SK-N-SH (cell line): ENCODE measurements at regions not wholly inside any gene's neighbourhood (a gene's known extent, or its start where the extent isn't known, plus 50 kb on each side); places are given as distances from the start of the nearest gene placed in this dataset.

Experiments
- CTCF ChIA-PET: fragments of 300-600, 350-600 bp; formaldehyde crosslinking; extraction: SDS; loops from one replicate; lab custom pipeline; 2021; lab: Yijun Ruan, JAX
- POLR2A ChIA-PET: fragments of 350-600 bp; sonication (Branson Sonifier 250); formaldehyde crosslinking; extraction: SDS; loops from one replicate; lab custom pipeline; 2020; ENCODE audit warnings: antibody characterized with exemption, inconsistent platforms; lab: Yijun Ruan, JAX
- DNase-seq: peaks from one replicate; pipeline ENCODE4 v3.0.0; 2012
- H2AFZ ChIP-seq: fragments of 200-600 bp; sonication (generic); 2 replicates; pipeline ENCODE4 v1.8.1; 2016; ENCODE audit warnings: antibody characterized with exemption, mild to moderate bottlenecking, low read depth
- H3F3A ChIP-seq: fragments of 200-600 bp; sonication (generic); replicated peaks from 2 replicates; pipeline ENCODE3; 2016; ENCODE audit warnings: antibody characterized with exemption, mild to moderate bottlenecking; ENCODE audit not compliant: insufficient read depth
- H3K27ac ChIP-seq, 2 experiments: fragments of 200-500 bp in 1 of 2; fragments of 200-600 bp in 1 of 2; sonication (Bioruptor generic) in 1 of 2; sonication (generic), shearing (Covaris generic) in 1 of 2; 2 replicates each; pipeline versions ENCODE4 v1.5.1 to v1.6.1; 2014 to 2016; ENCODE audit warnings: low read depth in 2 of 2, inconsistent platforms in 1 of 2, low read length in 1 of 2, mild to moderate bottlenecking in 1 of 2, mixed read lengths in 1 of 2
- H3K27me3 ChIP-seq: fragments of 200-600 bp; sonication (generic), shearing (Covaris generic); 2 replicates; pipeline ENCODE4 v1.6.1; 2016; ENCODE audit warnings: mixed run types; ENCODE audit not compliant: insufficient read depth
- H3K36me3 ChIP-seq, 2 experiments: fragments of 200-500 bp in 1 of 2; fragments of 200-600 bp in 1 of 2; sonication (Bioruptor generic) in 1 of 2; sonication (generic) in 1 of 2; replicated peaks in 1 of 2; 2 replicates each; pipeline versions ENCODE3 to v1.5.1; 2014 to 2016; ENCODE audit warnings: low read length in 1 of 2, mild to moderate bottlenecking in 1 of 2; ENCODE audit not compliant: insufficient read depth in 2 of 2, control insufficient read depth in 1 of 2
- H3K4me1 ChIP-seq, 2 experiments: fragments of 200-500 bp in 1 of 2; fragments of 200-600 bp in 1 of 2; sonication (Bioruptor generic) in 1 of 2; sonication (generic), shearing (Covaris generic) in 1 of 2; 2 replicates each; pipeline versions ENCODE4 v1.5.1 to v1.6.1; 2014 to 2016; ENCODE audit warnings: low read depth in 1 of 2, low read length in 1 of 2, mixed run types in 1 of 2; ENCODE audit not compliant: insufficient read depth in 2 of 2, control insufficient read depth in 1 of 2
- H3K4me2 ChIP-seq: fragments of 200-600 bp; sonication (generic), shearing (Covaris generic); 2 replicates; pipeline ENCODE4 v1.6.1; 2017; ENCODE audit warnings: mixed run types
- H3K4me3 ChIP-seq, 2 experiments: fragments of 200-500 bp in 1 of 2; fragments of 200-600 bp in 1 of 2; sonication (Bioruptor generic) in 1 of 2; sonication (generic), shearing (Covaris generic) in 1 of 2; 2 replicates each; pipeline versions ENCODE4 v1.5.1 to v1.8.1; 2014 to 2016; ENCODE audit warnings: low read depth in 2 of 2, inconsistent platforms in 1 of 2, low read length in 1 of 2, mild to moderate bottlenecking in 1 of 2, mixed read lengths in 1 of 2, moderate library complexity in 1 of 2
- H3K79me2 ChIP-seq: fragments of 200-600 bp; sonication (generic); 2 replicates; pipeline ENCODE4 v1.8.1; 2017; ENCODE audit warnings: mild to moderate bottlenecking; ENCODE audit not compliant: insufficient read depth
- H3K9ac ChIP-seq: fragments of 200-600 bp; sonication (generic); 2 replicates; pipeline ENCODE4 v1.6.1; 2017; ENCODE audit warnings: mixed run types
- H3K9me2 ChIP-seq: fragments of 200-600 bp; sonication (generic); 2 replicates; pipeline ENCODE4 v1.6.1; 2017; ENCODE audit warnings: mixed run types
- H3K9me3 ChIP-seq: fragments of 200-600 bp; sonication (generic); 2 replicates; pipeline ENCODE4 v1.6.1; 2017; ENCODE audit warnings: mixed run types, mild to moderate bottlenecking, moderate library complexity
- H4K20me1 ChIP-seq: fragments of 200-600 bp; sonication (generic); 2 replicates; pipeline ENCODE4 v1.6.1; 2017; ENCODE audit warnings: mild to moderate bottlenecking, mixed run types; ENCODE audit not compliant: insufficient read depth
- CHD2 ChIP-seq: fragments of 150-350 bp; IDR thresholded peaks from 2 replicates; pipeline ENCODE4 v1.6.1; 2018; ENCODE audit warnings: low read length; ENCODE audit not compliant: partially characterized antibody
- ELF1 ChIP-seq: IDR thresholded peaks from 2 replicates; pipeline ENCODE4 v1.4.0; 2012
- EP300 ChIP-seq, 2 experiments: IDR thresholded peaks; 2 replicates each; pipeline versions ENCODE4 v1.4.0 to v1.6.1; 2012; ENCODE audit warnings: borderline replicate concordance in 1 of 2, low read depth in 1 of 2, low read length in 1 of 2
- EZH2phosphoT487 ChIP-seq: fragments of 200-600 bp; sonication (generic); IDR thresholded peaks from 2 replicates; pipeline ENCODE4 v1.6.1; 2017; ENCODE audit warnings: low read depth, mixed run types, mild to moderate bottlenecking, antibody characterized with exemption, moderate library complexity, borderline replicate concordance
- FOSL2 ChIP-seq: IDR thresholded peaks from 2 replicates; pipeline ENCODE4 v1.4.0; 2012; ENCODE audit warnings: low read depth, mild to moderate bottlenecking, moderate library complexity, borderline replicate concordance
- FOXJ3 ChIP-seq: sonication (generic); formaldehyde crosslinking; IDR thresholded peaks from 2 replicates; pipeline ENCODE4 v1.5.1; 2020; ENCODE audit warnings: mild to moderate bottlenecking, missing genetic modification reagents
- GABPA ChIP-seq: IDR thresholded peaks from 2 replicates; pipeline ENCODE4 v1.4.0; 2012; ENCODE audit warnings: low read depth, mild to moderate bottlenecking
- GATA2 ChIP-seq: sonication (generic); formaldehyde crosslinking; IDR thresholded peaks from 2 replicates; pipeline ENCODE4 v1.5.0; 2020; ENCODE audit warnings: mild to moderate bottlenecking, missing genetic modification reagents
- MEF2A ChIP-seq: IDR thresholded peaks from 2 replicates; pipeline ENCODE4 v1.4.0; 2012; ENCODE audit warnings: low read depth, borderline replicate concordance
- MXI1 ChIP-seq: IDR thresholded peaks from 2 replicates; pipeline ENCODE4 v1.6.1; 2012; ENCODE audit warnings: mild to moderate bottlenecking, low read depth, low read length, improper control_type of control experiment
- NRF1 ChIP-seq: IDR thresholded peaks from 2 replicates; pipeline ENCODE4 v1.6.1; 2012; ENCODE audit warnings: low read depth, mild to moderate bottlenecking, low read length
- POLR2AphosphoS5 ChIP-seq: IDR thresholded peaks from 2 replicates; pipeline ENCODE4 v1.6.1; 2012; ENCODE audit warnings: low read depth, low read length
- RAD21 ChIP-seq: IDR thresholded peaks from 2 replicates; pipeline ENCODE4 v1.6.1; 2012; ENCODE audit warnings: mild to moderate bottlenecking, low read length
- RCOR1 ChIP-seq: fragments of 150-350 bp; IDR thresholded peaks from 2 replicates; pipeline ENCODE4 v1.6.1; 2017; ENCODE audit warnings: antibody characterized with exemption, low read length
- RFX5 ChIP-seq: IDR thresholded peaks from 2 replicates; pipeline ENCODE4 v1.6.1; 2012; ENCODE audit warnings: mild to moderate bottlenecking, improper control_type of control experiment, low read length
- RXRA ChIP-seq: IDR thresholded peaks from 2 replicates; pipeline ENCODE4 v1.4.0; 2012; ENCODE audit warnings: low read depth, mild to moderate bottlenecking, borderline replicate concordance
- SMC3 ChIP-seq: IDR thresholded peaks from 2 replicates; pipeline ENCODE4 v1.6.1; 2012; ENCODE audit warnings: low read depth, low read length, improper control_type of control experiment
- TAF1 ChIP-seq: IDR thresholded peaks from 2 replicates; pipeline ENCODE4 v1.6.1; 2012; ENCODE audit warnings: low read depth, mild to moderate bottlenecking, low read length, moderate library complexity, borderline replicate concordance
- TCF12 ChIP-seq: IDR thresholded peaks from 2 replicates; pipeline ENCODE4 v1.4.0; 2012
- TEAD4 ChIP-seq: IDR thresholded peaks from 2 replicates; pipeline ENCODE4 v1.4.0; 2012; ENCODE audit warnings: mild to moderate bottlenecking, borderline replicate concordance; ENCODE audit not compliant: insufficient read depth
- WGBS: methylation state at CpG from one replicate; pipeline ENCODE4 v1.1.6; 2017; ENCODE audit warnings: low lambda C conversion rate; 5-methylcytosine and 5-hydroxymethylcytosine counted together
- TF ChIP-seq, protein P1 (sequence below): fragments of 200-600 bp; sonication (generic); IDR thresholded peaks from 2 replicates; pipeline ENCODE4 v1.6.1; 2017; ENCODE audit warnings: antibody characterized with exemption, mild to moderate bottlenecking, moderate library complexity
- TF ChIP-seq, protein P2 (sequence below): IDR thresholded peaks from 2 replicates; pipeline ENCODE4; 2012
- TF ChIP-seq, protein P3 (sequence below): IDR thresholded peaks from 2 replicates; pipeline ENCODE4 v1.4.0; 2012; ENCODE audit warnings: low read depth
- TF ChIP-seq, protein P4 (sequence below): fragments of 150-350 bp; IDR thresholded peaks from 2 replicates; pipeline ENCODE4 v1.6.1; 2016; ENCODE audit warnings: mild to moderate bottlenecking, low read depth, low read length
- TF ChIP-seq, protein P5 (sequence below): IDR thresholded peaks from 2 replicates; pipeline ENCODE4 v1.4.0; 2012; ENCODE audit warnings: low read depth, borderline replicate concordance

DNA sequence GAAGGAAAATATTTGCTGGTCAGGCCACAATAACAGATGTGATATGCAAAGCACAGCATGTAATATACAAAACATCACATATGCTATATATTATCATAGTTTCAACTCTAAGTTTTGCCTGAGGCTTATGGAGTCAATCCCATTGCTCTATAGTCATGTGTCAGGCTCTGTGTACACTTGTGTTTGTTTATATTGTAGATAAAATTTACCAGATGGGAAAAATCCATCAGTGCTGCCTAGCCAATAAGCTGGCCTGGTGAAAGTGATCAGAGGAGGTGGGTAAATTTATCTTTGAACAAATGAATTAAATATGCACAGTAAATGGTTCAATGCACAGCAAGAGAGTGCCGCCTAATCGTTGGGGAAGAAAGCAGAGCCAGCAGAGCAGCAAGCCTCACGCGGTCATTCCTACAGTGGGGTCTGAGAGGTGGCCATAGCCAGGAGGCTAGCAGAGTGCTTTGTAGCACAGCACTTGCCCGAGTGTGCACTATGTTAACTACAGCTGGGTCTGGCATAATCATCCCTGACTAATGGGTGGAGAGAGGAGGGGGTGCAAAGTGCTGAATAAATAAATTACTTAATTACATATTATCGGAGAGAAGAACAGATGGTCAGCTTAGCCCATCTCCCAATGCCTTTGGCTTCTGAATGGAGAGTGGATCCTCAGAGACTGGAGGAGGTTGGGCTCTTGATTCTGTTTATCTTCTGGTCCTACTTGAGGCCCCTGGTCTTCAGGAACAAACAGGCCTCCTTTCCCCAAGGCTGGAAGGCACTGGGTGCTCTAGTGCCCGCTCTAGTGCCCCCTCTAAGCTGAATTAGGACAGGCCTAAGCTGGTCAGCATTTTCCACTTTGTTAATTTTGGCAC, 153.5 kb downstream of the MAT2B start:
- DNase-seq, result peak; percentile 67
- Histone ChIP-seq H3K9me3 (0 out of 2 replicates have a peak, but pooled peaks cover 1% of the 10 kb centered on the region), H3K27ac (peak overlapping the region in 1 of 2 experiments; percentile 97; a peak in 2 of 4 replicates), H3K4me2 (no peak overlapping the region), H2AFZ (no peak overlapping the region), H3K9ac (no peak overlapping the region), H3K9me2 (no peaks in the 10 kb centered on the region), H3K79me2 (no peaks in the 10 kb centered on the region), H3K4me1 (peaks cover 0 to 22% of the 10 kb centered on the region in 2 experiments; a peak in 2 of 4 replicates), H3K36me3 (no peaks in the 10 kb centered on the region), H3K27me3 (no peaks in the 10 kb centered on the region), H3K4me3 (no peak overlapping the region), H4K20me1 (no peaks in the 10 kb centered on the region), H3F3A (no peaks in the 10 kb centered on the region)
- ChIA-PET POLR2A (no interaction called here), CTCF (interaction anchor here (1.0 to 1.8 kb wide), 4 partner anchors 20 to 845 kb away, joined by 3 to 6 read pairs (median 4); no protein-coding TSS in a partner anchor)
- WGBS, result 21% methylated on average over 7 of the region's 7 CpGs
- no peak for TF ChIP-seq MEF2A
- TF ChIP-seq, protein P1, sequence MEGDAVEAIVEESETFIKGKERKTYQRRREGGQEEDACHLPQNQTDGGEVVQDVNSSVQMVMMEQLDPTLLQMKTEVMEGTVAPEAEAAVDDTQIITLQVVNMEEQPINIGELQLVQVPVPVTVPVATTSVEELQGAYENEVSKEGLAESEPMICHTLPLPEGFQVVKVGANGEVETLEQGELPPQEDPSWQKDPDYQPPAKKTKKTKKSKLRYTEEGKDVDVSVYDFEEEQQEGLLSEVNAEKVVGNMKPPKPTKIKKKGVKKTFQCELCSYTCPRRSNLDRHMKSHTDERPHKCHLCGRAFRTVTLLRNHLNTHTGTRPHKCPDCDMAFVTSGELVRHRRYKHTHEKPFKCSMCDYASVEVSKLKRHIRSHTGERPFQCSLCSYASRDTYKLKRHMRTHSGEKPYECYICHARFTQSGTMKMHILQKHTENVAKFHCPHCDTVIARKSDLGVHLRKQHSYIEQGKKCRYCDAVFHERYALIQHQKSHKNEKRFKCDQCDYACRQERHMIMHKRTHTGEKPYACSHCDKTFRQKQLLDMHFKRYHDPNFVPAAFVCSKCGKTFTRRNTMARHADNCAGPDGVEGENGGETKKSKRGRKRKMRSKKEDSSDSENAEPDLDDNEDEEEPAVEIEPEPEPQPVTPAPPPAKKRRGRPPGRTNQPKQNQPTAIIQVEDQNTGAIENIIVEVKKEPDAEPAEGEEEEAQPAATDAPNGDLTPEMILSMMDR, result no peak
- TF ChIP-seq FOSL2, result no peak
- no peak for TF ChIP-seq SMC3
- TF ChIP-seq POLR2AphosphoS5, result peak; percentile 22; the same call in 1 of the 2 replicates
- no peak for TF ChIP-seq RAD21
- no peak for TF ChIP-seq GABPA
- TF ChIP-seq ELF1, result no peak
- TF ChIP-seq FOXJ3 (CRISPR knock-in tag), result no peak; the same call in 1 of the 2 replicates
- TF ChIP-seq TEAD4, result no peak
- TF ChIP-seq, protein P2, sequence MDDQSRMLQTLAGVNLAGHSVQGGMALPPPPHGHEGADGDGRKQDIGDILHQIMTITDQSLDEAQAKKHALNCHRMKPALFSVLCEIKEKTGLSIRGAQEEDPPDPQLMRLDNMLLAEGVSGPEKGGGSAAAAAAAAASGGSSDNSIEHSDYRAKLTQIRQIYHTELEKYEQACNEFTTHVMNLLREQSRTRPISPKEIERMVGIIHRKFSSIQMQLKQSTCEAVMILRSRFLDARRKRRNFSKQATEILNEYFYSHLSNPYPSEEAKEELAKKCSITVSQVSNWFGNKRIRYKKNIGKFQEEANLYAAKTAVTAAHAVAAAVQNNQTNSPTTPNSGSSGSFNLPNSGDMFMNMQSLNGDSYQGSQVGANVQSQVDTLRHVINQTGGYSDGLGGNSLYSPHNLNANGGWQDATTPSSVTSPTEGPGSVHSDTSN, result no peak
- no peak; the same call in 1 of the 2 replicates for TF ChIP-seq MXI1
- TF ChIP-seq RCOR1, result peak; percentile 87
- TF ChIP-seq GATA2 (CRISPR knock-in tag), result peak; percentile 27
- TF ChIP-seq TCF12, result peak; percentile 43; the same call in 1 of the 2 replicates
- no peak for TF ChIP-seq RXRA
- TF ChIP-seq, protein P3, sequence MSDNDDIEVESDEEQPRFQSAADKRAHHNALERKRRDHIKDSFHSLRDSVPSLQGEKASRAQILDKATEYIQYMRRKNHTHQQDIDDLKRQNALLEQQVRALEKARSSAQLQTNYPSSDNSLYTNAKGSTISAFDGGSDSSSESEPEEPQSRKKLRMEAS, result no peak
- no peak for TF ChIP-seq TAF1
- no peak for TF ChIP-seq RFX5
- TF ChIP-seq NRF1, result no peak
- TF ChIP-seq, protein P4, sequence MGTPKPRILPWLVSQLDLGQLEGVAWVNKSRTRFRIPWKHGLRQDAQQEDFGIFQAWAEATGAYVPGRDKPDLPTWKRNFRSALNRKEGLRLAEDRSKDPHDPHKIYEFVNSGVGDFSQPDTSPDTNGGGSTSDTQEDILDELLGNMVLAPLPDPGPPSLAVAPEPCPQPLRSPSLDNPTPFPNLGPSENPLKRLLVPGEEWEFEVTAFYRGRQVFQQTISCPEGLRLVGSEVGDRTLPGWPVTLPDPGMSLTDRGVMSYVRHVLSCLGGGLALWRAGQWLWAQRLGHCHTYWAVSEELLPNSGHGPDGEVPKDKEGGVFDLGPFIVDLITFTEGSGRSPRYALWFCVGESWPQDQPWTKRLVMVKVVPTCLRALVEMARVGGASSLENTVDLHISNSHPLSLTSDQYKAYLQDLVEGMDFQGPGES, result no peak
- no peak for TF ChIP-seq EZH2phosphoT487
- no peak for TF ChIP-seq CHD2
- TF ChIP-seq, protein P5, sequence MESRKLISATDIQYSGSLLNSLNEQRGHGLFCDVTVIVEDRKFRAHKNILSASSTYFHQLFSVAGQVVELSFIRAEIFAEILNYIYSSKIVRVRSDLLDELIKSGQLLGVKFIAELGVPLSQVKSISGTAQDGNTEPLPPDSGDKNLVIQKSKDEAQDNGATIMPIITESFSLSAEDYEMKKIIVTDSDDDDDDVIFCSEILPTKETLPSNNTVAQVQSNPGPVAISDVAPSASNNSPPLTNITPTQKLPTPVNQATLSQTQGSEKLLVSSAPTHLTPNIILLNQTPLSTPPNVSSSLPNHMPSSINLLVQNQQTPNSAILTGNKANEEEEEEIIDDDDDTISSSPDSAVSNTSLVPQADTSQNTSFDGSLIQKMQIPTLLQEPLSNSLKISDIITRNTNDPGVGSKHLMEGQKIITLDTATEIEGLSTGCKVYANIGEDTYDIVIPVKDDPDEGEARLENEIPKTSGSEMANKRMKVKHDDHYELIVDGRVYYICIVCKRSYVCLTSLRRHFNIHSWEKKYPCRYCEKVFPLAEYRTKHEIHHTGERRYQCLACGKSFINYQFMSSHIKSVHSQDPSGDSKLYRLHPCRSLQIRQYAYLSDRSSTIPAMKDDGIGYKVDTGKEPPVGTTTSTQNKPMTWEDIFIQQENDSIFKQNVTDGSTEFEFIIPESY, result no peak
- TF ChIP-seq EP300 (IDR thresholded peaks at IDR 0.05; ENCODE audit: borderline replicate concordance in 1 of 2, low read depth in 1 of 2, low read length in 1 of 2), result peak in 1 of 2 experiments; percentile 84; a peak in 2 of 4 replicates
